ENCODE measurements at regions not wholly inside any gene's neighbourhood (a gene's known extent, or its start where the extent isn't known, plus 50 kb on each side); places are given as distances from the start of the nearest gene placed in this dataset.

GRCh38 chr10:16016688-16017087, 156.4 kb upstream of the MINDY3 start:
- H3K36me3 ChIP-seq (ENCODE audit: control insufficient read depth, insufficient read depth, low read length) = no peaks in the 10 kb centered on the region
- no peak overlapping the region for H2BK120ac ChIP-seq (ENCODE audit: low read depth, low read length)
- H2BK5ac ChIP-seq (ENCODE audit: low read depth, low read length, poor library complexity, severe bottlenecking) = no peak overlapping the region
- H4K20me1 ChIP-seq (ENCODE audit: insufficient read depth, low read length) = no peaks in the 10 kb centered on the region
- no peaks in the 10 kb centered on the region for H3K27me3 ChIP-seq (ENCODE audit: control insufficient read depth, insufficient read depth, low read length)
- H3K27ac ChIP-seq (ENCODE audit: insufficient read depth, low read length) = no peak overlapping the region
- H3K4me2 ChIP-seq (ENCODE audit: low read depth, low read length) = no peak overlapping the region
- DNase-seq (no peak), ATAC-seq (ENCODE audit: low read depth) (no peak)
- H2AFZ ChIP-seq (replicated peaks; ENCODE audit: low read length, poor library complexity) = no peak overlapping the region
- dilution Hi-C loops (cut with HindIII; ENCODE audit: low sequenced_read_pairs, unreplicated experiment) = no loop called here
- no peak overlapping the region for H2BK15ac ChIP-seq (ENCODE audit: low read depth, low read length)
- H2AK5ac ChIP-seq (ENCODE audit: low read depth, low read length) = no peak overlapping the region
- CTCF ChIA-PET = interaction anchor here (1.0 kb wide), 1 partner anchor 33 kb away, joined by 3 read pairs; no protein-coding TSS in a partner anchor
- no peaks in the 10 kb centered on the region for H3K4me1 ChIP-seq (ENCODE audit: control insufficient read depth, insufficient read depth, low read length)
- no peaks in the 10 kb centered on the region for H3K79me1 ChIP-seq (ENCODE audit: low read depth in 1 of 2, low read length in 2 of 2)
- WGBS, 2 experiments (ENCODE audit: extremely low coverage in 2 of 2, insufficient read length in 1 of 2) = no CpG with 5 or more reads among the region's 4 CpGs
- peaks cover 11% of the 10 kb centered on the region for H3K9me3 ChIP-seq (ENCODE audit: control insufficient read depth, insufficient read depth, low read length)
- no peaks in the 10 kb centered on the region for H3K9me1 ChIP-seq (ENCODE audit: insufficient read depth, low read length)
- no peak overlapping the region for H3K14ac ChIP-seq (replicated peaks; ENCODE audit: low read depth, low read length)
- no peak overlapping the region for H3K23ac ChIP-seq (ENCODE audit: low read depth, low read length)
- BruUV-seq (replicated peaks) = no TSS peak
- POLR2A ChIA-PET (ENCODE audit: unreplicated experiment) = no interaction called here
- no peak overlapping the region for H4K8ac ChIP-seq (ENCODE audit: low read depth in 2 of 2, low read length in 2 of 2)
- in situ Hi-C loops (cut with MboI; ENCODE audit: low sequenced_read_pairs) = no loop called here
- H2BK20ac ChIP-seq (ENCODE audit: low read depth, low read length) = no peak overlapping the region
- no peak overlapping the region for H2AK9ac ChIP-seq (replicated peaks; ENCODE audit: low read depth, low read length, poor library complexity)
- no peak overlapping the region for H4K91ac ChIP-seq (ENCODE audit: insufficient read depth, low read depth, low read length)
- no peak overlapping the region for H3K4me3 ChIP-seq (ENCODE audit: insufficient read depth, low read depth, low read length)
- no peak overlapping the region for H3K56ac ChIP-seq (ENCODE audit: extremely low read depth, insufficient read depth, low read length)
- no peak overlapping the region for H3K4ac ChIP-seq (ENCODE audit: low read depth, low read length)
- TF ChIP-seq SMC3 (IDR thresholded peaks at IDR 0.05; ENCODE audit: low read depth, low read length) = no peak
- no peak for TF ChIP-seq BHLHE40 (IDR thresholded peaks at IDR 0.05; ENCODE audit: low read depth, low read length)
- TF ChIP-seq FOS (IDR thresholded peaks at IDR 0.05; ENCODE audit: low read depth, low read length) = no peak
- no peak for TF ChIP-seq RFX5 (IDR thresholded peaks at IDR 0.05; ENCODE audit: low read depth, low read length)
- TF ChIP-seq MXI1 (IDR thresholded peaks at IDR 0.05; ENCODE audit: borderline replicate concordance, low read depth, low read length) = no peak
- intact Hi-C loops (cut with micrococcal nuclease) = no loop called here
- no peak overlapping the region for H3K9ac ChIP-seq (ENCODE audit: low read depth, low read length)
- no peak overlapping the region for H4K5ac ChIP-seq (ENCODE audit: low read depth, low read length)
- H3K18ac ChIP-seq (ENCODE audit: low read depth, low read length) = no peak overlapping the region

Measured in IMR-90 (cell line).